Bronchial epithelial cell (primary cell): ENCODE measurements at regions not wholly inside any gene's neighbourhood (a gene's known extent, or its start where the extent isn't known, plus 50 kb on each side); places are given as distances from the start of the nearest gene placed in this dataset.

Source experiments
- DNase-seq: peaks from one replicate; pipeline ENCODE4 v3.0.0-alpha.2; 2010; ENCODE audit warnings: low read depth
- FAIRE-seq: peaks from 2 replicates; lab custom pipeline; 2011; peaks lifted over from hg19 to GRCh38; lab: Jason Lieb, UNC
- H3K27me3 ChIP-seq: 2 replicates; pipeline ENCODE4 v1.5.1; 2011; ENCODE audit warnings: low read length; ENCODE audit not compliant: control insufficient read depth, insufficient read depth
- H3K36me3 ChIP-seq: 2 replicates; pipeline ENCODE4 v1.5.1; 2011; ENCODE audit warnings: low read length; ENCODE audit not compliant: control insufficient read depth, insufficient read depth
- H3K4me3 ChIP-seq: 2 replicates; pipeline ENCODE4 v1.5.1; 2011; ENCODE audit warnings: mild to moderate bottlenecking, low read depth, low read length, control low read depth
- CTCF ChIP-seq: IDR thresholded peaks from 2 replicates; pipeline ENCODE4 v1.5.1; 2011; ENCODE audit warnings: mild to moderate bottlenecking, moderate library complexity, low read length, control low read depth, inconsistent platforms; ENCODE audit not compliant: insufficient read depth, severe bottlenecking

- Histone ChIP-seq H3K4me3 (no peak overlapping the region), H3K27me3 (no peaks in the 10 kb centered on the region), H3K36me3 (no peaks in the 10 kb centered on the region)
- no peak for FAIRE-seq
- no peak for TF ChIP-seq CTCF
- DNase-seq = no peak
These were observed 54.8 kb downstream of the NOG start for GRCh38 chr17:56648321-56648720.

- no peak for TF ChIP-seq CTCF
- DNase-seq = no peak
- Histone ChIP-seq H3K27me3 (no peaks in the 10 kb centered on the region), H3K36me3 (no peaks in the 10 kb centered on the region), H3K4me3 (no peak overlapping the region)
- no peak for FAIRE-seq
These were observed 55.3 kb downstream of the NOG start for GRCh38 chr17:56648806-56649205.

GRCh38 chr17:56652628-56653027, 59.1 kb downstream of the NOG start:
- H3K36me3 ChIP-seq = no peaks in the 10 kb centered on the region
- TF ChIP-seq CTCF = no peak
- H3K4me3 ChIP-seq = no peak overlapping the region
- no peak for DNase-seq
- no peaks in the 10 kb centered on the region for H3K27me3 ChIP-seq
- no peak for FAIRE-seq

- peak; percentile 56 for TF ChIP-seq CTCF
- Histone ChIP-seq H3K4me3 (no peak overlapping the region), H3K27me3 (no peaks in the 10 kb centered on the region), H3K36me3 (no peaks in the 10 kb centered on the region)
- DNase-seq (peak; percentile 67), FAIRE-seq (no peak)
These were observed 60.4 kb downstream of the NOG start for GRCh38 chr17:56653877-56654276.

- no peak for FAIRE-seq
- H3K36me3 ChIP-seq = no peaks in the 10 kb centered on the region
- no peaks in the 10 kb centered on the region for H3K27me3 ChIP-seq
- TF ChIP-seq CTCF = no peak
- no peak overlapping the region for H3K4me3 ChIP-seq
- no peak for DNase-seq
These were observed 63.3 kb downstream of the NOG start for GRCh38 chr17:56656701-56657327.

- H3K4me3 ChIP-seq = no peak overlapping the region
- TF ChIP-seq CTCF = no peak
- DNase-seq (no peak), FAIRE-seq (peak; percentile 68)
- no peaks in the 10 kb centered on the region for H3K27me3 ChIP-seq
- no peaks in the 10 kb centered on the region for H3K36me3 ChIP-seq
These were observed 65.1 kb downstream of the NOG start for GRCh38 chr17:56658648-56659047.
